ENCODE measurements at regions not wholly inside any gene's neighbourhood (a gene's known extent, or its start where the extent isn't known, plus 50 kb on each side); places are given as distances from the start of the nearest gene placed in this dataset.

DNA sequence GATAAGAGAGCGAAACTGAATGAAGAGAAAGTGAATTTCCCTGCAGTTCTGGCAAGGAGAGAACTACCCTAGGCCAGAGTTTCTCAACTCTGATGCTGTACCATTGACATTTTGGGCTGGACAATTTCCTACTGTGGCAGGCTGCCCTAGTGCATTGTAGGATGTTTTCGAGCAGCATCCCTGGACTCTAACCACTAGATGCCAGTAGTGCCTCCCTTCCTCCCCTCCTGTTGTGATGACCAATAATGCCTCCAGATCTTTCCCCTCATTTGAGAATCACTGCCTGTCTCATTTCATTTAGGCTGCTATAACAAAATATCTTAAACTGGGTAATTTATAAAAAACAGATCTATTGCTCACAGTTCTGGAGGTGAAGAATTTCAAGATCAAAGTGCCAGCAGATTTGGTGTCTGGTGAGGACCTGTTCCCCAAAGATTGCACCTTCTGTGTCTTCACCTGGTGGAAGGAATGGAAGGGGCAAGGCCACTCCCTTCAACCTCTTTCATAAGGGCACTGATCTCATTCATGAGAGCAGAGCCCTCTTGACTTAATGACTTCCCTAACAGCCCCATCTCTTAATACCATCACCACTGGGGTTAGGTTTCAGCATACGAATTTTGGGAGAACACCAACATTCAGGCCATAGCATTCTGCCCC lies 188.9 kb upstream of the MEIS2 start:
- DNase-seq (ENCODE audit: low read depth), result no peak
- POLR2A ChIA-PET, result no interaction called here
- Histone ChIP-seq H3K36me3 (ENCODE audit: control insufficient read depth, insufficient read depth, low read length) (no peaks in the 10 kb centered on the region), H3K27me3 (ENCODE audit: control insufficient read depth, insufficient read depth, low read length) (no peaks in the 10 kb centered on the region), H3K4me3 (ENCODE audit: low read depth, low read length) (no peak overlapping the region)
- TF ChIP-seq, protein P1, sequence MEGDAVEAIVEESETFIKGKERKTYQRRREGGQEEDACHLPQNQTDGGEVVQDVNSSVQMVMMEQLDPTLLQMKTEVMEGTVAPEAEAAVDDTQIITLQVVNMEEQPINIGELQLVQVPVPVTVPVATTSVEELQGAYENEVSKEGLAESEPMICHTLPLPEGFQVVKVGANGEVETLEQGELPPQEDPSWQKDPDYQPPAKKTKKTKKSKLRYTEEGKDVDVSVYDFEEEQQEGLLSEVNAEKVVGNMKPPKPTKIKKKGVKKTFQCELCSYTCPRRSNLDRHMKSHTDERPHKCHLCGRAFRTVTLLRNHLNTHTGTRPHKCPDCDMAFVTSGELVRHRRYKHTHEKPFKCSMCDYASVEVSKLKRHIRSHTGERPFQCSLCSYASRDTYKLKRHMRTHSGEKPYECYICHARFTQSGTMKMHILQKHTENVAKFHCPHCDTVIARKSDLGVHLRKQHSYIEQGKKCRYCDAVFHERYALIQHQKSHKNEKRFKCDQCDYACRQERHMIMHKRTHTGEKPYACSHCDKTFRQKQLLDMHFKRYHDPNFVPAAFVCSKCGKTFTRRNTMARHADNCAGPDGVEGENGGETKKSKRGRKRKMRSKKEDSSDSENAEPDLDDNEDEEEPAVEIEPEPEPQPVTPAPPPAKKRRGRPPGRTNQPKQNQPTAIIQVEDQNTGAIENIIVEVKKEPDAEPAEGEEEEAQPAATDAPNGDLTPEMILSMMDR (IDR thresholded peaks at IDR 0.05; ENCODE audit: insufficient read depth, low read depth, low read length), result peak; percentile 36
- CTCF ChIA-PET, result no interaction called here

GRCh38 chr15:37291920-37292319 lies 191.6 kb upstream of the MEIS2 start:
- TF ChIP-seq, protein P1 (IDR thresholded peaks at IDR 0.05; ENCODE audit: insufficient read depth, low read depth, low read length), result no peak
- no peak for DNase-seq (ENCODE audit: low read depth)
- H3K4me3 ChIP-seq (ENCODE audit: low read depth, low read length), result no peak overlapping the region
- CTCF ChIA-PET, result interaction anchor here (2.2 kb wide), 1 partner anchor 588 kb away, joined by 6 read pairs; no protein-coding TSS in a partner anchor
- H3K27me3 ChIP-seq (ENCODE audit: control insufficient read depth, insufficient read depth, low read length), result no peaks in the 10 kb centered on the region
- POLR2A ChIA-PET, result no interaction called here
- no peaks in the 10 kb centered on the region for H3K36me3 ChIP-seq (ENCODE audit: control insufficient read depth, insufficient read depth, low read length)

DNA sequence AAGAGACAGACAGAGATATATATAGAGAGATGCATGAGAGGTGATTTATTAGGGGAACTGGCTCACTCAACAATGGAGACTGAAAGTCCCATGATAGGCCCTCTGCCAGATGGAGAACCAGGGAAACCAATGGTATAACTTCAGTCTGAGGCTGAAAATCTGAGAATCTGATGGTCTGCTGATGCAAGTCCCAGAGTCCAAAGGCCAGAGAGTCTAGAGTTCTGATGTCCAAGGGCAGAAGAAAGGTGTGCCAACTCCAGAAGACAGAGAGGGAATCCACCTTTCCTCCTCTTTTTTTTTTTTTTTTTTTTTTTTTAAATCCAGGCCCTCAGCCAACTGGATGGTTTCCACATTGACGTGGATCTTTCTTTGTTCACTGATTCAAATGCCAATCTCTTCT lies 197.9 kb upstream of the MEIS2 start:
- DNase-seq (ENCODE audit: low read depth), result no peak
- no peaks in the 10 kb centered on the region for H3K27me3 ChIP-seq (ENCODE audit: control insufficient read depth, insufficient read depth, low read length)
- POLR2A ChIA-PET, result no interaction called here
- no peak overlapping the region for H3K4me3 ChIP-seq (ENCODE audit: low read depth, low read length)
- H3K36me3 ChIP-seq (ENCODE audit: control insufficient read depth, insufficient read depth, low read length), result no peaks in the 10 kb centered on the region
- CTCF ChIA-PET, result no interaction called here
- TF ChIP-seq, protein P1 (IDR thresholded peaks at IDR 0.05; ENCODE audit: insufficient read depth, low read depth, low read length), result no peak

DNA sequence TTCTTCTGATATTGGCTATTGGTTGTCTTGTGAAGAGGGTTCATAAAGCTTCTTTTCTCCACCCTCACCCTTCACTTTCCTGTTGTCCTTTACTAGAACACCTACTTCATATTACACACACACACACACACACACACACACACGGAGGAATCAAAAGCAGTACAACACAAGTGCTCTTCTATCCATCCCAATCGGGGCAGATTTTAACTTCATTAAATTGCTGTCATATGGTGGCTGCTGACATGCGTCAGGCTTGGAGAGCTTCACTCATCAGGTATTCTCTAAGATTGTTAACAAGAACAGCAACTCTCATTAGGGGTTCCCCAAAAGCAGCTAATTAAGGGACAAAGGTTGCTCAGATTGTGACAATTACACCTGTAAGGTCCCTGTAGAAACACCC lies 239.1 kb upstream of the MEIS2 start:
- Histone ChIP-seq H3K27me3 (ENCODE audit: control insufficient read depth, insufficient read depth, low read length) (no peaks in the 10 kb centered on the region), H3K4me3 (ENCODE audit: low read depth, low read length) (no peak overlapping the region), H3K36me3 (ENCODE audit: control insufficient read depth, insufficient read depth, low read length) (no peaks in the 10 kb centered on the region)
- TF ChIP-seq, protein P1 (IDR thresholded peaks at IDR 0.05; ENCODE audit: insufficient read depth, low read depth, low read length), result no peak
- ChIA-PET POLR2A (no interaction called here), CTCF (no interaction called here)
- DNase-seq (ENCODE audit: low read depth), result no peak

- no peak for DNase-seq (ENCODE audit: low read depth)
- Histone ChIP-seq H3K36me3 (ENCODE audit: control insufficient read depth, insufficient read depth, low read length) (no peaks in the 10 kb centered on the region), H3K27me3 (ENCODE audit: control insufficient read depth, insufficient read depth, low read length) (no peaks in the 10 kb centered on the region), H3K4me3 (ENCODE audit: low read depth, low read length) (no peak overlapping the region)
- TF ChIP-seq, protein P1 (IDR thresholded peaks at IDR 0.05; ENCODE audit: insufficient read depth, low read depth, low read length), result no peak
- ChIA-PET POLR2A (no interaction called here), CTCF (no interaction called here)
These were observed 239.5 kb upstream of the MEIS2 start for GRCh38 chr15:37339856-37340255.

Data from BJ (cell line).